HG02973 (cell line): ENCODE measurements at regions not wholly inside any gene's neighbourhood (a gene's known extent, or its start where the extent isn't known, plus 50 kb on each side); places are given as distances from the start of the nearest gene placed in this dataset.
A peak's percentile ranks its signal among the peaks of the same experiment; 100 is the strongest.
"Not testable (repeated sequence)": the region's sequence is repeated elsewhere in the genome, so short reads cannot be mapped to it uniquely, and the experiment has no call there.

ENCODE experiments used
- ATAC-seq: cut with Tn5 transposase; IDR thresholded peaks from one replicate; pipeline ENCODE4 v1.9.1; 2021; ENCODE audit warnings: moderate library complexity; ENCODE audit not compliant: unreplicated experiment

DNA sequence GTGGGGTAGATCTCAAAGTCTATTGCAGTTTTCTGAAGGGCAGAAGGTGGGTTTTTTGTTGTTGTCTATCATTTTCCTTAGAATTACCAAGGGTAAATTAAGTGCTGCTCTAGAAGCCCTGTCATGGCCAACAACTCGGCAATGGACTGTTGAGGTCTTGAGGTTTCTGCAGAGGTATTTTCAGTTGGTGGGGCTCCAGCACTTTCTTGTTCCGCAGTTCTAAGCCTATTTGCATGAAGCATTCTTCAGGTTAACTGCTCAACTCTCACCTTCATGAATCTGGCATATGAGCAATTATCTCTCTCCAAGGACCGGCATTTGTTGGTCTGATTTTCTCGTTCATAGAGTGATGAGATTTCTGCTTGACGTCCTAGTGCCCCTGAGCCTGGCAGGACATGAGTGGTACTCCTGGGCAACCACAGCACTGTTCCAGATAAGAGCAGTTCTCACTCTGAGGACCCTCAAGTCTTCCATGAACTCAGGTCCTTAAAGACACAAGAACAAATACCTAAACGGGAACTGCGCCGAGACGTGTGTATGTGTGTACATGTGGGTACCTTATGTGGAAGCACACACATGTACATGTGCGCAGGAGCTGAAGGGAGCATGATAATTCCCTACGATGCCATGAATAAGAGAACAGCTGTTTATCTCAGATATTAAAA lies 544.5 kb downstream of the CSNK1G3 start:
- peak; percentile 67 for ATAC-seq

DNA sequence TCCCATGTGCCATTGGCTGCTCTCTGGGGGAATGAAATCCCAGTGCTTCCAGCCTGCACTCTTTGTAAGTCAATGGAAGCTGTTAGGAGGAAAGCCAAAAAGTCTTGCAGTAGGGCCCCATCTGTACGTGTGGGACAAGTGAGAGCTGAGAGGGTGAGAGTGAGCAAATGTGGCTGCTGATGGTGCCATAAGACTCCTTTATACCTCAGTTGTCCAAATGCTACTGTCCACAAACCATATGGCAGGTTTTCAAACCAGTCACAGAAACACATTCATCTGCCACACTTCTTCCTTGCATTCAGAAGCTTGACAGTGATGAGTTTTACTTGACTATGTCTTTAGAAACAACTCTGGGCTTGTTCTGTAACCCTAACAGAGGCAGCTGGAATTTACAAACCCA lies 543.8 kb downstream of the CSNK1G3 start:
- ATAC-seq = no peak

DNA sequence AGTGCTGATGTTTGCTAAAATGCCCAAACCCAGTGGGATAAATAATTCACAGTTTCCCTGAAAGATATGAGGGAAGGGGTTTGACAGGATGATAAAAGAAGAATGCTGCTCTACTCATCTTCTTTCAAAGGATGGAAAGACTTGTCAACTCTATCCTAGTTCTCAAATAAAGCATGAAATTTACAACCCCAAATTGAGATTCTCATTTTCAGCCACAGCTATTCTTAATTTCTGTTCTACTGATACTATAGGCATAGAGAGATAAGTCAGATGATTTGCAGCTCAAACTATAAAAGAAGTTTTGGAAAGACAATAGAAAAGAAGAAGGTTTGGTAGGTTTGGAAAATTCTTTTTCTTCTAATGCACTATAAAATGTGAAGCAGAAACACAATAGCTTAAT lies 542.6 kb downstream of the CSNK1G3 start:
- peak; percentile 47 for ATAC-seq

DNA sequence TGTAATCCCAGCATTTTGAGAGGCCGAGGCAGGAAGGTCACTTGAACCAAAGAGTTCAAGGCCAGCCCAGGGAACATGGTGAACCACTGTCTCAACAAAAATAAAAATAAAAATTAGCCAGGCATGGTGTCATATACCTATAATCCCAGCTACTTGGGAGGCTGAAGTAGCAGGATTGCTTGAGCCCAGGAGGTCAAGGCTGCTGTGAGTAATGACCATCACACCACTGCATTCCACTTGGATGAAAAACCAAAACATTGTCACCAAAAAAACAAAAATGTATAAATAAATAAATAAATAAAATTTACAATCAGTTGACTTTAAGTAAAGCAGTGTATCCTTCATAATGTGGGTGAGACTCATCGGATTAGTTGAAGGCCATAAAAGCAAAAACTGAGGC lies 541.4 kb downstream of the CSNK1G3 start:
- no peak for ATAC-seq

DNA sequence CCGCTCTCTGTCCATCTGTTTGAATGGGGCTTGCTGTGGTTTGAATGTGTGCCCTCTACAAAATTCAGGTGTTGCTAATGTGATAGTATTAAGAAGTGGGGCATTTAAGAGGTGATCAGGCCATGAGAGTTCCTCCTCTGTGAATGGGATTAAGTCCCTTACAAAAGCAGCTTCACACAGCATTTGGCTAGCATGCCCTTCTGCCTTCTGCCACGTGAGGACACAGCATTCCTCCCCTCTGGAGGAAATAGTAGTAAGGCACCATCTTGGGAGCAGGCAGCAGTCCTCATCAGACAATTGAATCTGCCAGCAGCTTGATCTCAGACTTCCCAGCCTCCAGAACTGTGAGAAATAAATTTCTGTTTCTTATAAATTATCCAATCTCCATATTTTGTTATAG lies 540.2 kb downstream of the CSNK1G3 start:
- no peak for ATAC-seq

DNA sequence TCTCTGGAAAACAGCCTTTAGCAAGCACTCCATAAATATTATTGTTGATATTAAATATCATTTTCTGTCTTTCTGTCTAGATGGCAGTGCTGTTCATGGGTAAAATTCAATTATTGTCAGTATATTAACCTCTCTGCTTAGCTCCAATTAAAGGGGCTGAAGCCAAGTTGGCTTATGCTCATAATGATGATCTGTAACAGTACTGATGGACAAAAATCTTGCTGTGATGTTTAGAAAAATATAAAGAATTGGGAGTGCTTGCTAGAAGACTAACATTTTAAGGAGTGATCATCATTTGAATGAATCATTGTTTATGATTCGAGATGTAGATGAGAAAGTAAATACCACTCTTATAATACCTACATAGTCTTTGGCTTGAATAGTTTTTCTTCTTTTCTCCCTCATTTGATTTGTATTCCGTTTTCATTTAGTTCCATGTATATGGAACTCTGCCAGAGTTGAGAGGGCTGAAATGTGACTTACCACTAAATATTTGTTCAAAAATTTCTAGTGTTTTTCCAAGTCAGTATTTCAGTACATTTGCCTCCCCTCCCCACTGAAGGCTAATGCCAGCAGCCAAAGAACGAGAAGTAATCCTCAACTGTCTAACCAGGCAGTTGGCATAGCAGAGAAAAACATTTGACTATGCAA lies 538.3 kb downstream of the CSNK1G3 start:
- no peak for ATAC-seq

DNA sequence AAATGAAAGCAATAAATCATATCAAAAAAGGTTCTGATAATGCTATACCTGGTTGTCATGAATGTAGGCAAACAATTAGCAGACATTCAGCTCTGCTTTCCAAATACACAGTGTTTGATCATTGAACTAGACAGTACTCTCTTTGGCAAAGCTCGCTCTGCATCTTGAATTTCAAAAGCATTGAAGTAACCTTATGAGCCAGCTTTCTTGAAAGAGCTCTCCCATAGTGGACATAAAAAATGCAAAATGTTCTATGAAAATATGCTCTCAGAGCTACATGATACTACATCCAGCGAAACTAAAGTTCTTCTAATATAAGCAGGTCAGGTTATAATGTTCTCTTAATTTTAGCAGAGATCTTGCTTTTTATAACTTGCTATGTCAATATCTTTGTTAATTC lies 533.4 kb downstream of the CSNK1G3 start:
- no peak for ATAC-seq

DNA sequence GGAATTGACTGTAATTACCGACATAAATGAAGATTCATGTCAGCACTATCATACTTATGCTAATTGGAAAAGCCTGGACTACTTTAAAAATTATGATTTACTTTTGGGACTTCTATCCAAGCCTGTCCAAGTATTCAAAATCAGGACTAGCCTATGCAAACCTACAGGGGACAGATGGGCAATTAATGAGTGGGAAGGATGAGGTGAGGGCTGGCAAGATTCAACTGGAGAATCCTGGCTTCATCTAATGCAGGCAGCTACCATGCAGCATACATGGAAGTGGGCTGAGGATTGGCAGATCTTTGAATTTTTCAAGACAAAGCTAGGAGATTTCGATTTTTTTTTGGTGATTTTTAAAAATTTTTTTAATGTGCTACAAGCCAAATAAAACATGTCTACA lies 532.6 kb downstream of the CSNK1G3 start:
- no peak for ATAC-seq

DNA sequence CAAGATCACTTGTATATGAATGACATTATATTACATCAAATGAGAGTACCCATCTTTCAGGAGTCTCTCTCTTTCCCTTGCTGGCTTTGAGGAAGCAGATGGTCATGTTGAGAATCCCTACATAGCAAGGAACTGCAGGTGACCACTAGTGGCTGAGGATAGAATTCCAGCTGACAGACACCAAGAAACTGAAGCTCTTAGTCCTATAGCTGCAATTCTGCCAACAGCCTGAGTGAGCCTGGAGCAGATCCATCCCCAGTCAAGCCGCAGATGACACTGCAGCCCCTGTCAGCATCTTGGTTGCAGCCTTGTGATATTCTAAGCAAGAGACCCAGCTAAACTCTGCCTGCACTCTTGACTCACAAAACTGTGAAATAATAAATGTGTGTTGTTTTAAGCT lies 531.5 kb downstream of the CSNK1G3 start:
- no peak for ATAC-seq

DNA sequence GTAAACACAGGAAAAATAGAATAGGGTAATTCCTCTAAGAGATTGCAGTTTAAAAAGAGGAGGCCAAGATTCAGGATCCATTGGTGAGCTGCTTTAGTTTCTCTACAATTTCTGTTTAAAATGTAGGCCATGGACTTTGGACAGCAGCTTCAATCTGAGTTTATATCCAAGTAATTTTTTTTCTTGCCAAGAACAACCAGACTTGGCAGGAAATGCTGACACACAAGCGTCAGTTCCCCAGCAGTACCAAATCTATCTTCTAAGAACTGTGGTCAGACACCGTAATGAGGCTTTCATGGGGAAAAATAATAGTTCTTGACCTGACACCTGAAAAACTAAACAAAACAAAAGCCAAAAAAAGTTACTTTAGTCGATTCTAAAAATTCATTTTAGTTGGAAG lies 528.8 kb downstream of the CSNK1G3 start:
- no peak for ATAC-seq

DNA sequence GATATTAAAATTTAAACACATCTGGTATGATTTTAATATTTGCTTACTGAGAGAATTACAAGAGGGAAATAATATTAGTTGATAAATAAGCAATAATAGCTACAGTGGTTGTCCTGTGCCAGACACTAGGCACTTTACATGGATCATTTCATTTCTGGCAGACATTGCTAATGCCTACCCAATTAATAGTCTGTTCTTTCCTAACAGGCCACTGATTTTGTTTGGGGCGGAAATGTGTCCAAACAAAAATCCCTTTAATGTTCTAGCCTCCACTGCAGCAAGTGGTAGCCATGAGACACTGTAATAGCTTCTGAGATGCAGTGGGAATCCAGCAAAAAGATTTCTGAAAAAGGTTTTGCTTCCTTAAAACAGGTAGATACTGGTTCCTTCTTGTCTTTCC lies 527.4 kb downstream of the CSNK1G3 start:
- ATAC-seq = no peak

DNA sequence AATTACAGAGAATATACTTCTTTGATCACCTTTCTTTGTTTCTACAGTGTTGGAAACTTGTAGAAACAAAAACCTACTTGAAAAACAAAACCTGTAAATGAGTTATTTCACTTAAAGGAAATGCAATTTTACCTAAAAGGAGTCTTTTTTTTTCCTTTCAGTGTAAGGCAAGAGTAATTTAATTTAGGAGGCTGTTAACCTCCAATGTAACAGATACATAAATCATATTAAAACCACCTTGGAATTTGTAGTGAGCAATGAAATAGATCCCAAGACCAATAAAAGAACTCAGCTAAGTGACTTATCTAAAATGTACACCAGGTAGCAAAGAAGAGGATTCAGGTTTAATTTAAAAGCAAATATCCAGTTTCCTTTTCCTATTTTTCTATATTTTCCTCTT lies 524.8 kb downstream of the CSNK1G3 start:
- ATAC-seq = no peak

DNA sequence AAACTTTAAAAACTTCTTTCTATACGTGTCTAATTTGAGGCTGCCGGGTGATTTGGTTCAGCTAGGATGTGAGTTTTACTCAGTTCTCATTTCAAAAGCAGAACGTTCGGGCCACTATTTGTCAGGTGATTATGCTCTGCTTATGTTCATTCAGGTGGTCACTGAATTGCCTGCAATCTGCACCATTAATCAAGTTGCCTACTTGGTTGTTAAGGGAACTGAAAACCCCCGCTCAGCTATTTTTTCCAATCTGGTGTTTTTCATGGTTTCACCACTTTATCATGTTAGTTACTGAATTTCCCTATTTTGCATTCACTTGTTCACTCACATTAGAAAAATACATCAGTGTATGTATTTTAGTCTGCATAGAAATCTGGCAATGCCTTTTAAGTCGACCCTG lies 523.0 kb downstream of the CSNK1G3 start:
- peak; percentile 97 for ATAC-seq

DNA sequence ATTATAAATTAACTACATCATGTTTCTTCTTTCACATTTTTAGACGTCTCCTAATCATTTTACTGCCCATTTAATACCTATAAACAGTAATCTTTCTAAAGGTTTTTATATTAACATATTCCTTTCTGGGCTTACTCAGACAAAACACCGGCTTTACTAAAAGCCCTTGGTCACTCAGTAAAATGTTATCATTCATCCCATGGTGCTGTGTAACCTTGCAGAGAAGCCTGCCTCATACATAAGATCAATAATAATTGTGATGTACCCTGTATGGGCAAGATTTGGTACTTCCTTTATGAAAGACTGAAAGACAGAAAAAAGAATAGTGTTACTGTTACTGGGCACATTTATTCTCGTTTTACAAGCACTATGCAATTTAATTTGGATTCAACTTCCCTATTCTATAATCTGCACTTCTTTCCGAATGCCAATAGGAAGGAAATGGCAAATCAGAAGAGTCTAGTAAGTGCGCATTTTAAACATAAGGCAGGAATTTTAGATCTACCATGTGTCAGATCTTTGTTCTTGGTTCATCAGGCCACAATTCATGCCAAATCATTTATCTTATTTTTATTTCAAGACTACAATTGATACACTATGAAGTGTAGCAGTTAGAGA lies 522.2 kb downstream of the CSNK1G3 start:
- ATAC-seq = no peak

DNA sequence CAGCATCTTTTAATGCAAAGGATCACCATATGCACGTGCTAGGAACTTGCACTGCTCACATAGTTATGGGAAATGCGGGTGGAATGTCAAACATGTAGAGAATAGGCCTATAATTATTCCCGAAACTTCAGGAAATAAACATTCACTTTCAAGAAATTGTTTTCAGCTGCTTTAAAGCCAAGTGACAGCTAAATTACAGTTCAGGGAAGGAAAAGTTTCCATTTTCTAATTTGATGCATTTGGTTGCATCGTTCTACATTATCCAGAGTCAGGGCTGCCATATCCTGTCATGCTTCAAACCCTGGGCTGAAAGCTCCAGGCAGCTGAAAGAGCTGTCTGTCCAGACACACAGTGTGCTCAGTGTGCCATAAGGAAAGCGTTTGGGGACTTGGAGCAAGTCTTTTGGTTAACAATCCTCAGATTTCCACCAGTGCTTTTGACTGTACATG lies 518.1 kb downstream of the CSNK1G3 start:
- no peak for ATAC-seq

DNA sequence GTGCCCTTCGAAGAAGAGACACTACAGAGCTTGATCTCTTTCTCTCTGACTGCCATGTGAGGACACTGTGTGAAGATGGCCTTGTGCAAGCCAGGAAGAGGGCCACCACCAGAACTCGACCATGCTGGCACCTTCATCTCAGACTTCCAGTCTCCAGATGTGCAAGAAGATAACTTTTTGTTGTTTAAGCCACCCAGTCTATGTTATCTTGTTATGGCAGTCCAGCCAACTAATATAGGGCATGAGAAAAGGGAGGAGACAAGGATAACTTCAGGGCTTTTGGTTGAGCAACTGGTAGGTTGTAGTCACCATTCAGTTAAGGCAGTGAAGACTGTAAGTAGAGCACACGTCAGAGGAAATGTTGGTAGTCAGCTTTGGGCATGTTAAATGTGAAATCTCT lies 515.5 kb downstream of the CSNK1G3 start:
- no peak for ATAC-seq

DNA sequence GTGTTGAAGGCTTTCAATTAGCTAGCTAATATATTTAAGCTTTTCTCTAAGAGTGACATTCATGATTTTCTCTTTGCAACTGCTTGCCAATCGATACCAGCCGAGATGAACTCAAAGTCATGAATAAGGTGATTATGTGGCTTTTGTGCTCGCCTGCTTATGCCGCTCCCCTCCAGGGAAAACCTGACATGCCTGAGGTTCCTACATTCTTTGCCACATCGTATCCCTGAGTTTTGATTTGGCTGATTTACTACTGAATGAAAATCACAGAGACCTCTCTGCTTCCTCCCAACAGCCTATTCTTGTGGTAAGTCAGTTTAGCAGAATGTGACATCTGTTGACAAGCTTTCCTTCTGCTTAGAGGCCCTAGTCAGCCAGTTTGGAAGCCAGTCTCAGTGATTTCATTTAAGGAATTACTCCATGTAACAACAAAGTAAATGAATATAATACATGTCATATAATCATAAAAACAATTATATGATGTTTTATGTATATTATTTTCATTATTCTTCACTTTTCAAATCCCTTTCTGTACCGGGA lies 513.4 kb downstream of the CSNK1G3 start:
- no peak for ATAC-seq

DNA sequence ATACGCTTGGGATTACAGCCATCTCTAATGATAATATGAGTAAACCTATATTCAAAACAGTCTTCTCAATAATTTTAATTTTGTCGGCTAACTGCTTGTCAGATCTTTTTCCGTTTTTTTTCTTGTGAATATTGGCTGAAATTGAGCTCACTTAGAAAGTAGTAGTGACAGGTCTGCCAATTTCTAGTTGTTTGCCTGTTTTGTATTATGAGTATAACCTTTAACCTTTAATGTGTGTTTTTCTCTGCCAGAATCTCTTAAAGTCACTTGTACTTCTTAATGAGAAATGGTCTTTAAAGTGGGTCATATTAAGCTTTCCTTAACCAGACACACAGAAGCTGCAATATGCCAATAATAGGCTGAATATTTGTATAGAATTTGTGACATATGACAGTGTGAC lies 511.0 kb downstream of the CSNK1G3 start:
- ATAC-seq = no peak

DNA sequence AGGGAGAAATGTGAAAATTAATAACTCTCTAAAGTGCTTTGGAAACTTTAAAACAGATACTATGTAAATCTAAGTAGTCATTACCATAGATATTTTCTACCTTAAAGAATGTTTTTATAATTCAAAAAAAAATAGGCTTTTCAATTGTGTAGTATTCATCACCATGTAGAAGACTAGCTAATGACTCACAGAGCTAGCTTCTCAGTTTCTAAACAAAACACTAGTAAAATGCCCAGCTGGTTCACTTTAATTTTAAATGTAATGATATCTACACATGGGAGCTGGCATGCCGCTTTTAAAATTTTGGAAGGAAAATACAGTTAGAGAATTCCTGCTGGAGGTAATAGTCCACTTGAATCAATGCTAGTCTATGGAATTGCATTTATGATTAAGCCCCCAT lies 509.8 kb downstream of the CSNK1G3 start:
- no peak for ATAC-seq

DNA sequence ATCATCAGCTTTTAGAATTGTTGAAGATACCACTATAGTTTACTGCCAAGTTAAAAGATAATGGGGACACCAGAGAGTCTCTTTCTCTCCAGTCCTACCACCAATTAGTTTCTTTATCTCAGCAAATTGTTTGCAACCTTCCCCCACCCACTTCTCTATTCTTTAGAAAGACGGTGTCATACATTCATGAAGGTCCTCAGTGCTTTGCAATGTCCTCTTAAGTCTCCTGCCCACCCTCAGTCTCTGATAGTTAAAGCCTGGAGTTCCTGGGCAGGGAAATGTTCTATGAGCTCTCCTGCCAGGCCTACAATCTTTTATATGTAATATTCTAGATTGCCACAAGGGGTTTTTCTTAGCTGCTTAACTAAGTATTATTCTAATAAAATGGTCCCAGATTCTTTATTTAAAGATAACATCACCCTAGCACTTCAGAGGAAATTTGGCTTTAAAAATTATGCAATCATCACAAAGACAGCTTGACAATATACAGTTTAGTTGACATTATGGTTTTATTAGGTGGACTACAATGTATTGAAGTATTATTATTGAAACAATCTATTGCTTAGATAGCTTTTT lies 509.2 kb downstream of the CSNK1G3 start:
- ATAC-seq = no peak

DNA sequence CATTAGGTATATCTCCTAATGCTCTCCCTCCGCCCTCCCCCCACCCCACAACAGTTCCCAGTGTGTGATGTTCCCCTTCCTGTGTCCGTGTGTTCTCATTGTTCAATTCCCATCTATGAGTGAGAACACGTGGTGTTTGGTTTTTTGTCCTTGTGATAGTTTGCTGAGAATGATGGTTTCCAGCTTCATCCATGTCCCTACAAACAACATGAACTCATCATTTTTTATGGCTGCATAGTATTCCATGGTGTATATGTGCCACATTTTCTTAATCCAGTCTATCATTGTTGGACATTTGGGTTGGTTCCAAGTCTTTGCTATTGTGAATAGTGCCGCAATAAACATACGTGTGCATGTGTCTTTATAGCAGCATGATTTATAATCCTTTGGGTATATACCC lies 505.3 kb downstream of the CSNK1G3 start:
- ATAC-seq = not testable (repeated sequence)
